K562 (cell line): ENCODE measurements at regions not wholly inside any gene's neighbourhood (a gene's known extent, or its start where the extent isn't known, plus 50 kb on each side); places are given as distances from the start of the nearest gene placed in this dataset.
A peak's percentile ranks its signal among the peaks of the same experiment; 100 is the strongest.

Source experiments
- ARNT ChIP-seq, 2 experiments: fragments of 450-650 bp; IDR thresholded peaks; 2 replicates each; pipeline ENCODE4 v1.6.1; 2016; ENCODE audit warnings: mild to moderate bottlenecking in 1 of 2
- ATF1 ChIP-seq, 2 experiments: fragments of 450-650 bp in 1 of 2; IDR thresholded peaks; 2 replicates each; pipeline ENCODE4 v1.6.1; 2016; ENCODE audit warnings: missing compliant biosample characterization in 1 of 2, missing genetic modification characterization in 1 of 2
- CREB1 ChIP-seq, 2 experiments: sonication (generic) in 1 of 2; formaldehyde crosslinking in 1 of 2; IDR thresholded peaks; 2 replicates each; pipeline versions ENCODE4 v1.6.1 to v1.8.0; 2012 to 2022; ENCODE audit warnings: inconsistent platforms in 1 of 2, mild to moderate bottlenecking in 1 of 2, missing genetic modification reagents in 1 of 2, moderate library complexity in 1 of 2
- CREBBP ChIP-seq: IDR thresholded peaks from one replicate; pipeline ENCODE4 v1.6.1; 2012; ENCODE audit warnings: low read depth, mild to moderate bottlenecking, control low read depth, inconsistent platforms, low read length
- CREM ChIP-seq: IDR thresholded peaks from 2 replicates; pipeline ENCODE4 v1.6.1; 2014; ENCODE audit warnings: antibody characterized with exemption, low read depth
- EP400 ChIP-seq: fragments of 450-650 bp; IDR thresholded peaks from 2 replicates; pipeline ENCODE4 v1.6.1; 2017; ENCODE audit warnings: antibody characterized with exemption, mild to moderate bottlenecking, moderate library complexity
- FOXA1 ChIP-seq: fragments of 450-650 bp; IDR thresholded peaks from 2 replicates; pipeline ENCODE4 v1.6.1; 2016; ENCODE audit warnings: mild to moderate bottlenecking, borderline replicate concordance
- KAT2B ChIP-seq: IDR thresholded peaks from one replicate; pipeline ENCODE4 v1.6.1; 2012; ENCODE audit warnings: low read depth, mild to moderate bottlenecking, control low read depth, inconsistent platforms, low read length, moderate library complexity
- L3MBTL2 ChIP-seq: fragments of 450-650 bp; IDR thresholded peaks from 2 replicates; pipeline ENCODE4 v1.6.1; 2016; ENCODE audit warnings: mild to moderate bottlenecking, moderate library complexity
- MCM2 ChIP-seq: fragments of 450-650 bp; IDR thresholded peaks from 2 replicates; pipeline ENCODE4 v1.6.1; 2017; ENCODE audit warnings: low read depth, mild to moderate bottlenecking
- PHB2 ChIP-seq: fragments of 450-650 bp; IDR thresholded peaks from 2 replicates; pipeline ENCODE4 v1.6.1; 2017; ENCODE audit warnings: low read depth
- RFX5 ChIP-seq: IDR thresholded peaks from 2 replicates; pipeline ENCODE4 v1.6.1; 2011; ENCODE audit warnings: low read depth, mild to moderate bottlenecking, improper control_type of control experiment, low read length
- SMARCE1 ChIP-seq: fragments of 450-650 bp; IDR thresholded peaks from 2 replicates; pipeline ENCODE4 v1.7.1; 2016; ENCODE audit warnings: mild to moderate bottlenecking
- STAT5B ChIP-seq: fragments of 250-450 bp; sonication (Bioruptor Pico); IDR thresholded peaks from 2 replicates; pipeline ENCODE4 v1.8.0; 2021; ENCODE audit warnings: mild to moderate bottlenecking, inconsistent platforms
- ZBTB7A ChIP-seq: IDR thresholded peaks from 2 replicates; pipeline ENCODE4 v1.6.1; 2011; ENCODE audit warnings: low read depth, mild to moderate bottlenecking, low read length, moderate library complexity, borderline replicate concordance; ENCODE audit not compliant: control insufficient read depth
- ZNF124 ChIP-seq: sonication (generic); formaldehyde crosslinking; IDR thresholded peaks from 2 replicates; pipeline ENCODE4 v1.8.1; 2022; ENCODE audit warnings: missing genetic modification reagents
- ZNF140 ChIP-seq: fragments of 250-450 bp; sonication (Bioruptor Pico); IDR thresholded peaks from 2 replicates; pipeline ENCODE4 v1.8.0; 2021; ENCODE audit warnings: moderate library complexity, mild to moderate bottlenecking, inconsistent platforms
- ZNF347 ChIP-seq: fragments of 450-650 bp; formaldehyde crosslinking; IDR thresholded peaks from 2 replicates; pipeline ENCODE4 v1.4.0; 2020; ENCODE audit warnings: low read depth, mild to moderate bottlenecking, moderate library complexity
- ZSCAN29 ChIP-seq: fragments of 450-650 bp; IDR thresholded peaks from 2 replicates; pipeline ENCODE4 v1.6.1; 2017
- TF ChIP-seq, protein P1 (sequence below): sonication (generic); formaldehyde crosslinking; IDR thresholded peaks from 2 replicates; pipeline ENCODE4 v1.8.1; 2023; ENCODE audit warnings: mild to moderate bottlenecking, missing genetic modification reagents, moderate library complexity
- TF ChIP-seq, protein P2 (sequence below): fragments of 450-650 bp; formaldehyde crosslinking; IDR thresholded peaks from 2 replicates; pipeline ENCODE4 v1.4.0; 2022; ENCODE audit warnings: mild to moderate bottlenecking, moderate library complexity
- TF ChIP-seq, protein P3 (sequence below), 3 experiments: IDR thresholded peaks in 2 of 3; conservative IDR thresholded peaks in 1 of 3; 2 replicates each; pipeline ENCODE4 v1.5.1; 2011 to 2012; ENCODE audit warnings: low read length in 3 of 3, mild to moderate bottlenecking in 3 of 3, control low read depth in 2 of 3, improper control_type of control experiment in 1 of 3, inconsistent platforms in 1 of 3, low read depth in 1 of 3, mixed read lengths in 1 of 3, moderate library complexity in 1 of 3; ENCODE audit not compliant: insufficient read depth in 2 of 3
- TF ChIP-seq, protein P4 (sequence below): sonication (generic); formaldehyde crosslinking; IDR thresholded peaks from 2 replicates; pipeline ENCODE4 v1.8.0; 2022; ENCODE audit warnings: missing genetic modification reagents, mild to moderate bottlenecking, moderate library complexity, borderline replicate concordance
- TF ChIP-seq, protein P5 (sequence below): fragments of 250-450 bp; sonication (Bioruptor Pico); IDR thresholded peaks from 2 replicates; pipeline ENCODE4 v1.8.0; 2021; ENCODE audit warnings: moderate library complexity, mild to moderate bottlenecking, inconsistent platforms

GRCh38 chr1:36542962-36543515 lies 60.3 kb upstream of the CSF3R start (continued):
- TF ChIP-seq, protein P1, sequence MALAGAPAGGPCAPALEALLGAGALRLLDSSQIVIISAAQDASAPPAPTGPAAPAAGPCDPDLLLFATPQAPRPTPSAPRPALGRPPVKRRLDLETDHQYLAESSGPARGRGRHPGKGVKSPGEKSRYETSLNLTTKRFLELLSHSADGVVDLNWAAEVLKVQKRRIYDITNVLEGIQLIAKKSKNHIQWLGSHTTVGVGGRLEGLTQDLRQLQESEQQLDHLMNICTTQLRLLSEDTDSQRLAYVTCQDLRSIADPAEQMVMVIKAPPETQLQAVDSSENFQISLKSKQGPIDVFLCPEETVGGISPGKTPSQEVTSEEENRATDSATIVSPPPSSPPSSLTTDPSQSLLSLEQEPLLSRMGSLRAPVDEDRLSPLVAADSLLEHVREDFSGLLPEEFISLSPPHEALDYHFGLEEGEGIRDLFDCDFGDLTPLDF (CRISPR knock-in tag) = no peak
- TF ChIP-seq EP400 (no peak), CREBBP (no peak), RFX5 (no peak), SMARCE1 (no peak), L3MBTL2 (no peak), STAT5B (CRISPR knock-in tag) (no peak), ARNT (IDR thresholded peaks at IDR 0.05) (no peak), FOXA1 (no peak), ZNF124 (no peak), ZSCAN29 (no peak), KAT2B (no peak), PHB2 (no peak), CREB1 (IDR thresholded peaks at IDR 0.05) (no peak), CREB1 (CRISPR knock-in tag; IDR thresholded peaks at IDR 0.05) (peak; percentile 64; the same call in 1 of the 2 replicates), ZNF347 (CRISPR knock-in tag) (no peak), MCM2 (no peak), ATF1 (CRISPR knock-in tag; IDR thresholded peaks at IDR 0.05) (no peak), ATF1 (tag; IDR thresholded peaks at IDR 0.05) (no peak), CREM (peak; percentile 80), ZBTB7A (no peak), ZNF140 (CRISPR knock-in tag) (no peak)
- TF ChIP-seq, protein P2, sequence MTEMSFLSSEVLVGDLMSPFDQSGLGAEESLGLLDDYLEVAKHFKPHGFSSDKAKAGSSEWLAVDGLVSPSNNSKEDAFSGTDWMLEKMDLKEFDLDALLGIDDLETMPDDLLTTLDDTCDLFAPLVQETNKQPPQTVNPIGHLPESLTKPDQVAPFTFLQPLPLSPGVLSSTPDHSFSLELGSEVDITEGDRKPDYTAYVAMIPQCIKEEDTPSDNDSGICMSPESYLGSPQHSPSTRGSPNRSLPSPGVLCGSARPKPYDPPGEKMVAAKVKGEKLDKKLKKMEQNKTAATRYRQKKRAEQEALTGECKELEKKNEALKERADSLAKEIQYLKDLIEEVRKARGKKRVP (CRISPR knock-in tag) = no peak
- TF ChIP-seq, protein P3, sequence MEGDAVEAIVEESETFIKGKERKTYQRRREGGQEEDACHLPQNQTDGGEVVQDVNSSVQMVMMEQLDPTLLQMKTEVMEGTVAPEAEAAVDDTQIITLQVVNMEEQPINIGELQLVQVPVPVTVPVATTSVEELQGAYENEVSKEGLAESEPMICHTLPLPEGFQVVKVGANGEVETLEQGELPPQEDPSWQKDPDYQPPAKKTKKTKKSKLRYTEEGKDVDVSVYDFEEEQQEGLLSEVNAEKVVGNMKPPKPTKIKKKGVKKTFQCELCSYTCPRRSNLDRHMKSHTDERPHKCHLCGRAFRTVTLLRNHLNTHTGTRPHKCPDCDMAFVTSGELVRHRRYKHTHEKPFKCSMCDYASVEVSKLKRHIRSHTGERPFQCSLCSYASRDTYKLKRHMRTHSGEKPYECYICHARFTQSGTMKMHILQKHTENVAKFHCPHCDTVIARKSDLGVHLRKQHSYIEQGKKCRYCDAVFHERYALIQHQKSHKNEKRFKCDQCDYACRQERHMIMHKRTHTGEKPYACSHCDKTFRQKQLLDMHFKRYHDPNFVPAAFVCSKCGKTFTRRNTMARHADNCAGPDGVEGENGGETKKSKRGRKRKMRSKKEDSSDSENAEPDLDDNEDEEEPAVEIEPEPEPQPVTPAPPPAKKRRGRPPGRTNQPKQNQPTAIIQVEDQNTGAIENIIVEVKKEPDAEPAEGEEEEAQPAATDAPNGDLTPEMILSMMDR (IDR thresholded peaks at IDR 0.05 in 2 of 3, conservative IDR thresholded peaks at IDR 0.05 in 1 of 3; ENCODE audit: insufficient read depth in 2 of 3, low read depth in 1 of 3, low read length in 3 of 3) = peak; percentile 49 to 71 (median 58)
- TF ChIP-seq, protein P4, sequence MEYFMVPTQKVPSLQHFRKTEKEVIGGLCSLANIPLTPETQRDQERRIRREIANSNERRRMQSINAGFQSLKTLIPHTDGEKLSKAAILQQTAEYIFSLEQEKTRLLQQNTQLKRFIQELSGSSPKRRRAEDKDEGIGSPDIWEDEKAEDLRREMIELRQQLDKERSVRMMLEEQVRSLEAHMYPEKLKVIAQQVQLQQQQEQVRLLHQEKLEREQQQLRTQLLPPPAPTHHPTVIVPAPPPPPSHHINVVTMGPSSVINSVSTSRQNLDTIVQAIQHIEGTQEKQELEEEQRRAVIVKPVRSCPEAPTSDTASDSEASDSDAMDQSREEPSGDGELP (CRISPR knock-in tag) = peak; percentile 28; the same call in 1 of the 2 replicates
- TF ChIP-seq, protein P5, sequence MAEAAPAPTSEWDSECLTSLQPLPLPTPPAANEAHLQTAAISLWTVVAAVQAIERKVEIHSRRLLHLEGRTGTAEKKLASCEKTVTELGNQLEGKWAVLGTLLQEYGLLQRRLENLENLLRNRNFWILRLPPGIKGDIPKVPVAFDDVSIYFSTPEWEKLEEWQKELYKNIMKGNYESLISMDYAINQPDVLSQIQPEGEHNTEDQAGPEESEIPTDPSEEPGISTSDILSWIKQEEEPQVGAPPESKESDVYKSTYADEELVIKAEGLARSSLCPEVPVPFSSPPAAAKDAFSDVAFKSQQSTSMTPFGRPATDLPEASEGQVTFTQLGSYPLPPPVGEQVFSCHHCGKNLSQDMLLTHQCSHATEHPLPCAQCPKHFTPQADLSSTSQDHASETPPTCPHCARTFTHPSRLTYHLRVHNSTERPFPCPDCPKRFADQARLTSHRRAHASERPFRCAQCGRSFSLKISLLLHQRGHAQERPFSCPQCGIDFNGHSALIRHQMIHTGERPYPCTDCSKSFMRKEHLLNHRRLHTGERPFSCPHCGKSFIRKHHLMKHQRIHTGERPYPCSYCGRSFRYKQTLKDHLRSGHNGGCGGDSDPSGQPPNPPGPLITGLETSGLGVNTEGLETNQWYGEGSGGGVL (CRISPR knock-in tag) = no peak
